ENCODE measurements at regions not wholly inside any gene's neighbourhood (a gene's known extent, or its start where the extent isn't known, plus 50 kb on each side); places are given as distances from the start of the nearest gene placed in this dataset.

GRCh38 chr13:53144826-53145225 lies 116.2 kb downstream of the OLFM4 start:
- TF ChIP-seq, protein P1, sequence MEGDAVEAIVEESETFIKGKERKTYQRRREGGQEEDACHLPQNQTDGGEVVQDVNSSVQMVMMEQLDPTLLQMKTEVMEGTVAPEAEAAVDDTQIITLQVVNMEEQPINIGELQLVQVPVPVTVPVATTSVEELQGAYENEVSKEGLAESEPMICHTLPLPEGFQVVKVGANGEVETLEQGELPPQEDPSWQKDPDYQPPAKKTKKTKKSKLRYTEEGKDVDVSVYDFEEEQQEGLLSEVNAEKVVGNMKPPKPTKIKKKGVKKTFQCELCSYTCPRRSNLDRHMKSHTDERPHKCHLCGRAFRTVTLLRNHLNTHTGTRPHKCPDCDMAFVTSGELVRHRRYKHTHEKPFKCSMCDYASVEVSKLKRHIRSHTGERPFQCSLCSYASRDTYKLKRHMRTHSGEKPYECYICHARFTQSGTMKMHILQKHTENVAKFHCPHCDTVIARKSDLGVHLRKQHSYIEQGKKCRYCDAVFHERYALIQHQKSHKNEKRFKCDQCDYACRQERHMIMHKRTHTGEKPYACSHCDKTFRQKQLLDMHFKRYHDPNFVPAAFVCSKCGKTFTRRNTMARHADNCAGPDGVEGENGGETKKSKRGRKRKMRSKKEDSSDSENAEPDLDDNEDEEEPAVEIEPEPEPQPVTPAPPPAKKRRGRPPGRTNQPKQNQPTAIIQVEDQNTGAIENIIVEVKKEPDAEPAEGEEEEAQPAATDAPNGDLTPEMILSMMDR (IDR thresholded peaks at IDR 0.05; ENCODE audit: poor library complexity): no peak
- TF ChIP-seq EZH2 (IDR thresholded peaks at IDR 0.05; ENCODE audit: borderline replicate concordance) (no peak), EZH2phosphoT487 (IDR thresholded peaks at IDR 0.05; ENCODE audit: low read depth, severe bottlenecking, unreplicated experiment) (no peak)
